ENCODE measurements at regions not wholly inside any gene's neighbourhood (a gene's known extent, or its start where the extent isn't known, plus 50 kb on each side); places are given as distances from the start of the nearest gene placed in this dataset.

DNA sequence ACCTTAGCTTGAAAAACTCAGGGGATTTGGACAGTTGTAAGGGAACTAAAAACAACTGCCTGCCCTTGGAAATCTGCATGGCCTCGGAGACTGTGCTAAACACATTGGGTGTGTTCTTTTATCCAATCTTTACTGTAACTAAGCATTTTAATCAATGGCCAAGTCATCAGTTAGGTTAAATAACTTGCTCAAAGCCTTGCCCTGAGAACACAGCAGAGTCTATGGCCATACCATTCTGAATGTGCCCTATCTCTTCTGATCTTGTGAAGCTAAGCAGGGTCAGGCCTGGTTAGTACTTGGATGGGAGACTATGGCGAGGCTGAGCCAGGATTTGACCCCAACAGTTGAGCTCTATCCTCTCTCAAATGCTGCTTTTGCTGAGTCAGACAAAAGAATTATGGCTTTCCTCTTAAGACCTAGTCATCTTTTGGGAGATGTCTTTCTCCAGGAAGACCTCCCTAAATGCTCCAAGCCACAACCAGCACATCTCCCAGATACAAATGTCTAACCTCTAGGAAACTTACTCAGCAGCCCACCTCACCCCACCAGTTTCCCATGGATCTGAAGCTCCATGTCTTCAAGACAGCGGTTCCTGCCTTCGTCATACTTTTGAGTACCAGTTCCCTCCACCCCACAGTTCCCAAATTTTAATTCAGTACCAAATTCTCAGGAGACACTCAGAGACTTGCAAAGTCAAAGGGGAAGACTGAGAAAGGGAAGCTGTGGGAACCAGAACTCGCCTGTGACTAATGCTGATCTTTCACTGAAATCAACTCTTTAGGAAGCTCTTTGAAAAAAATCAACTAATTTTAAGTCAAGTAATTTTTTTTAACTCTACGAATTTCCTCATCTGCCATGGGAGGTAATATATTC, 336.1 kb downstream of the MAF start (continued):
- no peak for TF ChIP-seq SP1 (CRISPR knock-in tag; conservative IDR thresholded peaks at IDR 0.05)

- Mint-ChIP-seq H3K9me3 (0 out of 2 replicates have a peak, but pooled peaks cover 5% of the 10 kb centered on the region), H3K36me3 (no peaks in the 10 kb centered on the region), H3K4me1 (peaks cover 6% of the 10 kb centered on the region), H3K27ac (no peak overlapping the region), H3K4me3 (no peak overlapping the region), H3K27me3 (ENCODE audit: low read depth) (no peaks in the 10 kb centered on the region)
- POLR2A ChIA-PET = no interaction called here
- ATAC-seq (no peak), DNase-seq (ENCODE audit: low spot score) (no peak)
- TF ChIP-seq ZNF317 (CRISPR knock-in tag; IDR thresholded peaks at IDR 0.05; ENCODE audit: borderline replicate concordance, low read depth) (no peak), HMGA2 (CRISPR knock-in tag; IDR thresholded peaks at IDR 0.05) (no peak), ZNF232 (CRISPR knock-in tag; IDR thresholded peaks at IDR 0.05) (no peak), ZNF532 (CRISPR knock-in tag; IDR thresholded peaks at IDR 0.05; ENCODE audit: borderline replicate concordance) (no peak), TCF7 (CRISPR knock-in tag; IDR thresholded peaks at IDR 0.05; ENCODE audit: low read depth) (no peak), RELA (CRISPR knock-in tag; IDR thresholded peaks at IDR 0.05; ENCODE audit: borderline replicate concordance) (no peak)
- TF ChIP-seq, protein P1, sequence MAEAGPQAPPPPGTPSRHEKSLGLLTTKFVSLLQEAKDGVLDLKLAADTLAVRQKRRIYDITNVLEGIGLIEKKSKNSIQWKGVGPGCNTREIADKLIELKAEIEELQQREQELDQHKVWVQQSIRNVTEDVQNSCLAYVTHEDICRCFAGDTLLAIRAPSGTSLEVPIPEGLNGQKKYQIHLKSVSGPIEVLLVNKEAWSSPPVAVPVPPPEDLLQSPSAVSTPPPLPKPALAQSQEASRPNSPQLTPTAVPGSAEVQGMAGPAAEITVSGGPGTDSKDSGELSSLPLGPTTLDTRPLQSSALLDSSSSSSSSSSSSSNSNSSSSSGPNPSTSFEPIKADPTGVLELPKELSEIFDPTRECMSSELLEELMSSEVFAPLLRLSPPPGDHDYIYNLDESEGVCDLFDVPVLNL (CRISPR knock-in tag; IDR thresholded peaks at IDR 0.05; ENCODE audit: borderline replicate concordance, low read depth) = no peak
- CTCF ChIA-PET = no interaction called here
These were observed 337.1 kb downstream of the MAF start for GRCh38 chr16:79263425-79263824.
